OCI-M1 (cell line): ENCODE measurements at regions not wholly inside any gene's neighbourhood (a gene's known extent, or its start where the extent isn't known, plus 50 kb on each side); places are given as distances from the start of the nearest gene placed in this dataset.
"Not testable (repeated sequence)": the region's sequence is repeated elsewhere in the genome, so short reads cannot be mapped to it uniquely, and the experiment has no call there.

Experiments
- DNase-seq: peaks from one replicate; lab custom pipeline; 2025; lab: John Stamatoyannopoulos, UW

DNA sequence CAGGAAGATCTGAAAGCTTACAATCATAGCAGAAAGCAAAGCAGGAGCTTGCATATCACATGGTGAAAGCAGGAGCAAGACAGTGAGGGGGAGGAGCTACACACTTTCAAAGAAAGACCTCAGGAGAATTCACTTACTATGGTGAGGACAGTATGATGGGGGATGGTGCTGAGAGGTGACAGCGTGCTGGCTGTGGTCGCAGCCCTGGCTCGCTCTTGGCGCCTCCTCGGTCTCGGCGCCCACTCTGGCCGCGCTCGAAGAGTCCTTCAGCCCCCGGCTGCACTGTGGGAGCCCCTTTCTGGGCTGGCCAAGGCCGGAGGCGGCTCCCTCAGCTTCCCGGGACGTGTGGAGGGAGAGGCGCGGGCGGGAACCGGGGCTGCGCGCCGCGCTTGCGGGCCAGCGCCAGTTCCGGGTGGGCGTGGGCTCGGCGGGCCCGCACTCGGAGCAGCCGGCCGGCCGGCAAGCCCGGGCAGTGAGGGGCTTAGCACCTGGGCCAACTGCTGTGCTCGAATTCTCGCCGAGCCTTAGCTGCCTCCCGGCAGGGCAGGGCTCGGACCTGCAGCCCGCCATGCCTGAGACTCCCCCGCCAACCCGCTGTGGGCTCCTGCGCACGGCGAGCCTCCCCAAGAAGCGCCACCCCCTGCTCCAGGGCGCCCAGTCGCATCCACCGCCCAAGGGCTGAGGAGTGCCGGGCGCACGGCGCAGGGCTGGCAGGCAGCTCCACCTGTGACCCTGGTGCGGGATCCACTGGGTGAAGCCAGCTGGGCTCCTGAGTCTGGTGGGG, 131.9 kb upstream of the SPATS2L start:
- no peak for DNase-seq

DNA sequence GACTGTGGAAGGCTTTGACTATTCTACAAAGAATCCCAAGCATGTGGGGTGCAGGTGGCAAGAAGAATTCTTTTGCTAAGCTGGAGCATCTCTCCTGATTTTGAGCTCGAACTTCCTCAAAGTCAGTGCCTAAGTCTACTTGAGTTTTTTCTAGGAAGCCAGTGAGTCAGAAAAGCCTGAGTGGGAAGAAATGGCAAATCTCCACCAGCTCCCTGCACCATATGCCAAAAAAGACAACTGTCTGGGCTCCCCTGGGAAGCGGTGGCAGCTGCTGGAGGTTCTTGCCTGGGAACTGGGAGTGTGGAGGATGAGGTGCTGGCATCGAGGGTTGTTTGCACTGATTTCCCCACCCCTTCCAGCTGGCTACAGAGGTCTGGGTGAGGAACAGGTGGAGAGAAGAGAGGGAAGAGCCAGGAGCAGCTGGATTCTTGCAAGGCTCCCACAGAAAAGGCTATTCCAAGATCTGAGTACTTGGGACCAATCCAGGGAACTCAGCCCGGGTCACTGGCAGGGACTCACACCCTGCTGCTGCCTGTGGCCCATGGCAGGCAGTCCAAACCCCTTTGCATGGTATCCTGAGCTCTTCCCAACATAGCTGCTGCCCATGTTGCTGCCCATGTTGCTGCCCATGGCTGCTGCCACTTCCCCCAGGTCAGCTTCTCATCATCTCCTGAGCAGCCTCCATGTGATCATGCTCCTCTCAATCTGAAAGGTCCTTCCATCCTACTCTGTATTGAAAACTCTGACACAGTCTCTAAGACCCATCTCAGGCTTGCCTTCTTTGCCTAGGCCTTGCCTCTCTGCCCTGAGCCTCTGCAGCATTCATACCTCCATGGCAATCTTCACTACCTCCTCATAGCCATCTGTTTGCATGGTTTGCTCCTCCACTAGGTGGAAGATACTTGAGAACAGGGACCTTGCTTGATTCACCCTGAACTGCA, 128.3 kb upstream of the SPATS2L start:
- no peak for DNase-seq

DNA sequence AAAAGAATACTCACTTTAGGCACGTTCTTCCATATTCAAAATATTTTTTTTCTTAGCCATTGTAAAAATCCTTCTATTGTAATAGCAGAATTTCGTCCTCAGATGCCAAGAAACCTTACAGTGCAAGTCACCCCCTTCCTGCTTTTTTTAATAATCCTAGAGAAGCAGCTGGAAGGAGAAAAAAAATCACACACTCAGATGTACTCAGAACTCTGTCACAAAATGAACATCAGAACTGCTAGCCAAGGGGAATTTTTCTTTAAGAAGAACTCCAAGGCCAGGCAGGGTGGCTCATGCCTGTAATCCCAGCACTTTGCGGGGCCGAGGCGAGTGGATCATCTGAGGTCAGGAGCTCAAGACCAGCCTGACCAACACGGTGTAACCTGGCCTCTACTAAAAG, 127.3 kb upstream of the SPATS2L start:
- no peak for DNase-seq

DNA sequence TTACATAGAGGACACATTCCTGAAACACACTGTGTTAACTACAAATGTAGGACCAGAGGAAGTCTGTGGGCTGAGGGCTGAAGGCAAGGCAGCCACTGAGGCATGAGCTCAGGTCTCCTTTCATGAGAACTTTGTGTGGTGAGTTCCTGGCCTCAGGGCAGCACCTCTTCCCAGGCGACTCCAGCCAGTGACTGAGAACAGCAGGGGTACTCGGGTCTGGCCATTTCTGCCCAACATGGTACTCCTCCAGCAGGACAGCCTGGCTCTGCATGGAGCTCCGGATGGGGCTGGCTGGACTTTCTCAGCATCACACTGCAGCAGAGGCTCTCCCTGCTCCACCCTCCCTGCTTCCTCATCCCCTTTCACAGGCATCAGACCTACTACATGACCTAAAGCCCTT, 125.5 kb upstream of the SPATS2L start:
- no peak for DNase-seq

DNA sequence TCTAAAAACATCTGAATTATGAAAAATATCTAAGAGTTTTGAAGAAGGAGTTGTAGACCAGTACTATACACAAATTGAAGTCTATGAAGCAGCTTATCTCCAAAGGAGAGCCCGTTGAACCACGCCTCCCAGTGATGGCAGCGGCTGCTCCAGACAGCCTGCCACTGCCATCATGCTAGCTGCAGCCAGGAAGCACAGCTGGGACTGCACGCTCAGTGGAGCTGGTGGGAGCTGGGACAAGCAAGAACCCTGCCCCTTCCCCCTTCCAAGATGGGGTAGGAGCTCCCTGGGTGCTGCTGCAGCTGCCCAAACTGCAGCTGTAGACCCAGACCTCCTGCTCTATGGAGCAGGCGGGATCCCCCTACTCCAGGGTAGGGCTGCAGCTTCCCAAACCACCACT, 124.7 kb upstream of the SPATS2L start:
- DNase-seq, result no peak

DNA sequence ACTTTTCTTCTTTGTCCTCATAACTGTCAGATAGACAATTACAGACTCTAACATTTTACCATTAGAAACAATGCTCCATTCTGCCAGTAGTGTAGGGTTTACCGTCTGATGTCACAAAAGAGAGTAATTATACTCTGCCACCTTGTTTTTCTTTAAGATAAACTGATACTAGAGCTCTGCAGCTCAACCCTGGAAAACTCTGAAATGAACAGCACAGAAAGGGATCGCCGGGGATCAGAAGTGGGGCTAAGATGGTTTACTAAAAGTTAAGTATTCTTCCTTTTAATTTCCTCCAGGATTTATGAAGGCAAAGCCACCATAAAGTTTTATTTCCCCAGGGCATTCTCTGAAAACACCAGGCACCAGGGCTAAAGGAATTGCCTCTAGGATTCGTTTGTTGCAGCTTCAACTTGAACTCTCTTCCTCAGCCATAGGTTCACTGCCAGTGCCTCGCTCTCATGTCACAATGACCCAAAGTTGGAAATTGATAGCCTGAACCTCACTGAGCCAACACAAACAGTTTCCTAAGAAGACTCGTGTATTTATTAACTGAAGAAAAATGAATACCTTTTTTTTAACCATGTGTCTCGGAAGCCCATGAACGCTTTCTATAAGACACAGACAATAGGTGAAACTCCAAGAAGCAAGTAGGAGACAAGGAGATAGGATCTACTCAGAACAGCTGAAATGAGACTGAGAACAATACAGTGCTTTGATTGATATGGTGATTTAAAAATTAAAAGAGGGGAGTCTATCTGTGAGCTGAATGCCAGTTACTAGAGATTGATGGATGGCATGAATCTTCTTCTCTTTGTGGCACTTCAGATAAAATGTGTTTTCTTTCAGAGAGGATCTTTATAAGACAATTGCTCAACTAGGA, 121.5 kb upstream of the SPATS2L start:
- no peak for DNase-seq

DNA sequence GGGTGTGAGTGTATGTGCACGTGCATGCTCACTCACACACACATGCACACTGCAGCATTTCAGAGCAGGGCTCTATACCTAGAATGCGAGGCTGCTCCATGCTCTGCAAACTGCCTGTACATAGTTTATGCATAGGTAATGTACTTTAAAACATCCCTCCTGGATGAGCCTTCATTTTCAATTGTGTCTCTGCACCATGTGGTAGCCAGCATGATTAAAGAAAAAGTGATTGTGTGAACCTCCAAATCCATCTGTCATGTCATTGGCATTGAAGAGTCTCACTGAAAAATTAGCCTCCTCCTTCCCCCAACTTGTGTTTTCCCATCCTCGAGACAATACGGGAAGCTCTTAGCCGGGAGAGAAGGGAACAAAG, 120.9 kb upstream of the SPATS2L start:
- DNase-seq, result no peak

DNA sequence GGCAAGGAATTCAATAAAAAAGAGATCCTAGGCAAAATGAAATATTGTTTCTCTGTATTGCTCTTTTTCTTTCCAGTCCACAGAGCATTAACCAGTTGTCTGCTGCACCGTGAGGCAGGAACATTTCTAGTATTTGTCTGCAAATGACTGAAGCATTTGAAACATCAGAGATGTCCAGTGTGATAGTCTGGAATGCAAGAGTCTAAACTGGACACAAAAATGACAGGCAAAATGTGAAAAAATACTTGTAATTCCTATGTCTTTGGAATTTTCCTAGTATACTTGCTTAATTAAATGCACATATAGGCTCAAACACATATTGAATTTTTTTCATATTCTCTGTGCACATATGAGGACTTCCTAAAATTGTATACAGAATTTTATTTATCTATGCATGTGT, 120.5 kb upstream of the SPATS2L start:
- DNase-seq, result no peak

DNA sequence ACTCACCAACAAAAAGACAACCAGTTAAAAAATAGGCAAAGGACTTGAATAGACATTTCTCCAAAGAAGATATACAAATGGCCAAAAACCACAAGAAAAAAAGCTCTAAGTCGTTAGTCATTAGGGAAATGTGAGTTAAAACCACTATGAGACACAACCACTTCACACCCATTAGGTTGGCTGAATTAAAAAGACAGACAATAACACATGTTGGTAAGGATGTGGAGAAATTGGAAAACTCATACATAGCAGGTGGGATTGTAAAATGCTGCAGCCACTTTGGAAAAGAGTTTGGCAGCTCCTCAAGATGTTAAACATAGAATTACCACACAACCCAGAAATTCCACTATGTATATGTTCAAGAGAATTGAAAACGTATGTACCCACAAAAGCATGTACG, 117.6 kb upstream of the SPATS2L start:
- no peak for DNase-seq

DNA sequence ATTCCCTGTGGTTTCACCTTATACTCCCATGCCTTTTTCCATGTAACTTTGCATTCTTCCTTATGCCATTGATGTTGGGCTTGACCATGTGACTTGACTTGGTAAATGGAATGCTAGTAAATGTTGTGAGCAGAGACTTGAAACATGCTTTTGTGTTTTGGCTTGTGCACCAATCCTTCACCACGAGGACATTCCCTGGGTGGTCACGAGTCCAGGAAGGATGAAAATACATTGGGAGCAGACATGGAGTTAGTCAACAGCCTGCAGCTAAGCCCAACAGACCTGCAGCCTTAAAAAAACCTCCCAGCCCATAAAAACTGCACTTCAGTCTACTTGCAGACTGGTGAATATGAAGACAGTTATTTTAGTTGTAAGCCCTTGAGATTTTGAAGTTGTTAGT, 116.5 kb upstream of the SPATS2L start:
- DNase-seq, result no peak

DNA sequence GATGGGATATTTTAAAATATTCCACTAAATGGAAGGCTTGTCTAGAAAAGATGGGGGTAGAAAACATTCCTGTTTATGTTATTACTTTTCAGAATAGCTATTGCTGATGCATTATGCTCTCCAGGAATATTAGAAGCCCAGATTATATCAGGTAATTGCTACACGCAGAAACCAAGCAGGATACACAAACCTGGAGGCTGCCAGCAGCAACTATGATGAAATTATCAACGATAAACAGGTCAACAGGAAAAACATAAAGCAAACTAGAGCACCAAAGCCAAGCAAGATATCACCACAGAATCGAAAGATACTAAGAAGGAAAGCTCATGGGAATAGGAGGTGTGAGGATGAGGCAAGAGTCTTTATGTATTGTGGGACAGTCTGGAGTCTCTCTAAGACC, 113.2 kb upstream of the SPATS2L start:
- no peak for DNase-seq

DNA sequence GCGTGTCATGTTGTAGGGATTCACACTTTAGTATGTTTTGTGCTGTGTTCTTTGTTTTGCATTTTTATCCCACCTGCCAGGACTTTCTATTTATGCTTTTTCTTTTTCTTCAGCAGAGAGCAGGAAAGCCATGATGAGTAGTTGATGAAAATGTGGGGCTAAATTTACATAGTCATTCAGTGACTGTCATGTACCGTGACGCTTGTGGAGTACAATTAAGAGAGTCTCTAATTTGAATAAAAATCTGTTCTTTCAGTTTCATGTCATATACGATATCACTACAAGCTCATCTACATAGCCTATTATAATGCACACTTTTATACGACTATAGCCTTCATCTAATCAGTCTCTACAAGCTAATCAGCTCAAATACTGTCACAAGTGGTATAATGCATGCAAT, 112.7 kb upstream of the SPATS2L start:
- no peak for DNase-seq

DNA sequence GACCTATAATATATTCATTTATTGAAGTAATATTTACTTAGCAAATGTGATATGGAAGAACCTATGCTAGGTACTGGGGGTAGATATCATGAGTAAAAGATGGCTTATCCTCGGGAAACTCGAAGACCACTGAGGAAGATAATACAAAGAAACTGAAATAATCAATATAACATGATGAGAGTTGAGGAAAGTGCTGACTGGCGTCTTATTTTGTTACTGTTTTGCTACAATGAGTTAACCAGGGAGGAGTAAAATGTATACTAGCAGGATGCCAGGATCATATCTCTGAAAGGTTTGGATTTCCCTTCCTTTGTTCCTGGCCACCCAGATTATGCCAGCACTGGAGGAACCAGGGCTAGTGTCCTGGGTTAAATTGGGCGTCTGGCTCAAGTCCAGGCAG, 111.7 kb upstream of the SPATS2L start:
- no peak for DNase-seq

DNA sequence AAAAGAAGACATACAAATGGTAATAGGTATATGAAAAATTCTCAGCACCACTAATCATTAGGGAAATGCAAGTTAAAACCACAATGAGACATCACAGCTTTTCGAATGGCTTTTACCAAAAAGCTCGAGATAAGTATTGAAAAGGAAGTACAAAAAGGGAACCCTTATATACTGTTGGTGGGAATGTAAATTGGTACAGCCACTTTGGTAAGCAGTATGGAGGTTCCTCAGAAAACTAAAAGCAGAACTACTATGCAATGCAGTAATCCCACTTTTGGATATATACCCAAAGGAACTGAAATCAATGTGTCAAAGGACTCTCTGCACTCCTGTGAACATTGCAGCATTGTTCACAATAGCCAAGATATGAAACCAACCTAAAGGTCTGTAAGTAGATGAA, 107.5 kb upstream of the SPATS2L start:
- peak; percentile 67 for DNase-seq

DNA sequence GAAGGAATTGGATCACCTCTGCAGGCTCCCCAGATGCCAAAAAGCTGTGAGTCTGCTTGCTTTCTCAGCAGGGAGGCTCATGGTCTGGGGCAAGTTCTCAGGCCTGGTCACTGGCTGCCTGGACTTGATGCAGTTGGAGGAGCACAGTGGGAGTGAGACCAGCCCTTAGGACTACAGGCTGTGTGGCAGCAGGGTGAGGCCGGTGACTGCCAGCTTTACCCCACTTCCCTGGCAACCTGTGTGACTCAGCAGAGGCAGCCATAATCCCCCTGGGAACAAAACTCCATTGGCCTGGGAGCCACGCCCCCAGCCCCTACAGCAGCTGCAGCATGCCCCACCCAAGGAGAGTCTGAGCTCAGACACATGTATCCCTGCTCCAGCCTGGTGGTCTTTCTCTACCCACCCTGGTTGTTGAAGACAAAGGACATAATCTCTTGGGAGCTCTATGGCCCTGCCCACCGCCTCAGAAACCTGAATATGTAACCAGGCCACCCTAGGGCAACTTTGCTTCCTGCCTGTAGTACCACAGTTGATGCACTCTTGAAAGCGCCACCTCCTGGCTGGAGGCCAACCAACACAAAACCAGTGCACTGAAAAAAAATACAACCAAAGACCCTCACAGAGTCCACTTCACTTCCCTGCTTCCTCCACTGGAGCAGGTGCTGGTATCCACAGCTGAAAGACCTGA, 106.8 kb upstream of the SPATS2L start:
- DNase-seq, result peak; percentile 19

DNA sequence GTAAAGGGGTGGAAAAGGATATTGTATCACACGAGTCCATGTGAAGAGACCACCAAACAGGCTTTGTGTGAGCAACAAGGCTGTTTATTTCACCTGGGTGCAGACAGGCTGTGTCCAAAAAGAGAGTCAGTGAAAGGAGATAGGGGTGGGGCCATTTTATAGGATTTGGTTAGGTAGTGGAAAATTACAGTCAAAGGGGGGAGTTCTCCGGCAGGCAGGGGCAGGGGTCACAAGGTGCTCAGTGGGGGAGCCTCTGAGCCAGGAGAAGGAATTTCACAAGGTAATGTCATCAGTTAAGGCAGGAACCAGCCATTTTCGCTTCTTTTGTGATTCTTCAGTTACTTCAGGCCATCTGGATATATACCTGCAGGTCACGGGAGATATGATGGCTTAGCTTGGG, 104.7 kb upstream of the SPATS2L start:
- DNase-seq, result not testable (repeated sequence)

DNA sequence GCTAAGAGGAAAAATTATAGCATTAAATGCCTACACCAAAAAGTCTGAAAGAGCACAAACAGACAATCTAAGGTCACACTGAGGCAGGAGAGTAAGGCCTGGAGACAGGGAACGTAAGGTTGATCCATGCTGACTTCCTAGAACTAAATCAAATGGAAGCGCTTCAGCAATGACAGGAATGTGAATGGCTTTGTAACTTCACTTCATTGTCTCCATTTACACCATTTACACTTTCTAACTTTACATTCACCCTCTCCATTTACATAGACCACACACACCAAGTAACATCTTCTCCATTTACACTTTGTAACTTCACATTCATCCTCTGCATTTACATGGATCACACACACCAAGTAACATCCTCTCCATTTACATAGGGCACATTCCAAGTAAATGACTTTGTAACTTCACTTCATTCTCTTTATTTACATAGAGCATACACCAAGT, 103.1 kb upstream of the SPATS2L start:
- DNase-seq, result no peak

DNA sequence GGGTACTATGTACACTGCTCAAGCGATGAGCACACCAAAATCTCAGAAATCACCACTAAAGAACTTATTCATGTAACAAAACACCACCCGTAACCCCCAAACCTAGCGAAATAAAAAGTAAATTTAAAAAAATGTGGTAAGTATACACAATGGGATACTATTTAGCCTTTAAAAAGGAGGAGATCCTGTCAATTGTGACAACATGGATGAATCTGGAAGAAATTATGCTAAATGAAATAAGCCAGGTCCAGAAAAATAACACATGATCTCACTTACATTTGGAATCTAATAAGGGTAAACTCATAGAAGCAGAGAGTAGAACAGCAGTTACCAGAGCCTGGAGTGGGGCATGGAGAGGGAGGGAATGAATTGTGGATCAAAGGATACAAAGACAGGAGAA, 98.5 kb upstream of the SPATS2L start:
- DNase-seq, result no peak

DNA sequence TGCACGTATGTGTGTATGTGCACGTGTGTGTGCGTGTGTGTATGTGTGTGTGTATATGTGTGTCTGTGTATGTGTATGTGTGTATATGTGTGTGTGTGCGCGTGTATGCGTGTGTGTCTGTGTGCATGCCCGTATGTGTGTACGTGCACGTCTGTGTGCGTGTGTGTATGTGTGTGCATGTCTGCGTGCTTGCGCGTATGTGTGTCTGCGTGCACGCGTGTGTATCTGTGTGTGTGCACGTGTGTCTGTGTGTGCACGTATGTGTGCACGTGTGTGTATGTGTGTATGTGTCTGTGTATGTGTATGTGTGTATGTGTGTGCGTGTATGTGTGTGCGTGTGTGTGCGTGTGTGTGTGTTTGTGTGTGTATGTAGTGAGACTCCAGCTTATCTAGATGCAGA, 97.5 kb upstream of the SPATS2L start:
- DNase-seq, result no peak

DNA sequence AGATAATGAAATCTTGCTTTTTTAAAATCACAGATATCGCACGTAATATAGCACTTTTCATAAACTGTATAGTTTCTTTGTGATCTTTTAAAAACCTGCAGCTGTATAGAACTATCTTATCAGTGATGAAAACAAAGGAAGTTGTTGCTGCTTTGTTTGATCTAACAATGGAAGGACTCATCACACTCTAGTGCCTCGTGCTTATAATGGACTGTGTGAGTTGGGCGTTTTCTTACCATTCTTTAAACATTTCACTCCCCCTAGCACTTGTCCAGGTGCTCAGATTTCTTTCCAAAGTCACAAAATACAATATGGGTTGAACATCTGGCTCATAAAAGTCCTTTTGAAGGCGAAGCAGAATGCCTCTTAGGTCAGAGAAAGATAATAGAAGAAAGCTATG, 94.8 kb upstream of the SPATS2L start:
- DNase-seq, result no peak

DNA sequence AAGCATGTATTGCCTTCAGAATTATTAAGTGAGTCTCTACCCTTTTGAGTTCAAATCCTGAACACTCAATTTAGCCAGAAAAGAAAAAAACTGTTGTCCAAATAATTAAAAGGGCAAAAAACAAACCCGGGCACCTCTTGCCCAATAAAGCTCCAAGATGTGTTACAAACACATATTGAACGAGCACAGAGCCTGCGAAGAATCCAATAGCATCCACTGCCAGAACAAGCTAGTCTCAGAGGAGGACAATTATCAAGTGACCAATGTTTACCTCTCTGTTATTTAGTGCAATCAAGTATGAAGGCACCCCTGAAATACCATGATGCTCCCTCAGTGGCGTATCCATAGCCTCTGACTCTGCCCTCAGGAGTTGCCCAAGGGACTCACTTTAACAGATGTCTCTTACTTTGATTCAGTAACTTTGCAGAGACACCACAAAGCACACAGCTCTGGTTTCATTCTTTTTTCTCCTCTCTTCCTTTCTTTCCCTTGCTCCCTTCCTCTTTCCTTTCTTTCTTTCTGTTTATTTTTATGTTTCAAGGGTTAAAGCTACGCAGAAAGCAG, 93.5 kb upstream of the SPATS2L start:
- no peak for DNase-seq
